ENCODE measurements at regions not wholly inside any gene's neighbourhood (a gene's known extent, or its start where the extent isn't known, plus 50 kb on each side); places are given as distances from the start of the nearest gene placed in this dataset.

DNA sequence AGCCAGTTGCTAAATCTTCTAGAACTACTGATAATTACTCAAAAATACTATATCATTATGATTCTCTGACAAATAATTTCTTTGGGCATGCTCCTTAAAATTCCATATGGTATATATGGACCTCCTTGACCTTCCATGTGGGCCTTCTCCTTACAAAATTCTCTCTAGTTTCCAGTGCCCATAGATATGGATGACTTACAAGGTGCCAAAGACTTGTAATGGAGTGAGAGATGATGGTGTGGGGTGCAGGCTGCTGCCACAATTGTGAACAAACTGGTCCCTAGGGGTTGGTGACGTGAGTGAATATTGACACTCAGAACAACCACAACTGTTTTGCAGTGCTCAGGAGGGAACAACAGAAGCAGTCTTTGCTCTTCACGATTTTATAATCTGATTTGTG lies 378.9 kb downstream of the SNAPC1 start:
- TF ChIP-seq, protein P1, sequence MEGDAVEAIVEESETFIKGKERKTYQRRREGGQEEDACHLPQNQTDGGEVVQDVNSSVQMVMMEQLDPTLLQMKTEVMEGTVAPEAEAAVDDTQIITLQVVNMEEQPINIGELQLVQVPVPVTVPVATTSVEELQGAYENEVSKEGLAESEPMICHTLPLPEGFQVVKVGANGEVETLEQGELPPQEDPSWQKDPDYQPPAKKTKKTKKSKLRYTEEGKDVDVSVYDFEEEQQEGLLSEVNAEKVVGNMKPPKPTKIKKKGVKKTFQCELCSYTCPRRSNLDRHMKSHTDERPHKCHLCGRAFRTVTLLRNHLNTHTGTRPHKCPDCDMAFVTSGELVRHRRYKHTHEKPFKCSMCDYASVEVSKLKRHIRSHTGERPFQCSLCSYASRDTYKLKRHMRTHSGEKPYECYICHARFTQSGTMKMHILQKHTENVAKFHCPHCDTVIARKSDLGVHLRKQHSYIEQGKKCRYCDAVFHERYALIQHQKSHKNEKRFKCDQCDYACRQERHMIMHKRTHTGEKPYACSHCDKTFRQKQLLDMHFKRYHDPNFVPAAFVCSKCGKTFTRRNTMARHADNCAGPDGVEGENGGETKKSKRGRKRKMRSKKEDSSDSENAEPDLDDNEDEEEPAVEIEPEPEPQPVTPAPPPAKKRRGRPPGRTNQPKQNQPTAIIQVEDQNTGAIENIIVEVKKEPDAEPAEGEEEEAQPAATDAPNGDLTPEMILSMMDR (IDR thresholded peaks at IDR 0.05): no peak
- no peak for TF ChIP-seq ZFX (IDR thresholded peaks at IDR 0.05; ENCODE audit: borderline replicate concordance)

All from 22Rv1 (cell line).